Spinal cord (tissue), 9 donors: ENCODE measurements at regions not wholly inside any gene's neighbourhood (a gene's known extent, or its start where the extent isn't known, plus 50 kb on each side); places are given as distances from the start of the nearest gene placed in this dataset.

Experiments
- DNase-seq, 6 donors: peaks; one replicate each; pipeline versions ENCODE4 v3.0.0 to v3.0.0-alpha.2; 2013 to 2015; ENCODE audit warnings: low spot score in 6 of 6, low read depth in 4 of 6
- H3K27ac ChIP-seq: one replicate; pipeline ENCODE4 v1.5.1; 2013; ENCODE audit warnings: low read depth, low read length, control low read depth
- H3K27me3 ChIP-seq: one replicate; pipeline ENCODE4 v1.6.1; 2013; ENCODE audit warnings: low read length; ENCODE audit not compliant: control insufficient read depth, insufficient read depth
- H3K36me3 ChIP-seq: one replicate; pipeline ENCODE4 v1.6.1; 2013; ENCODE audit warnings: low read length; ENCODE audit not compliant: control insufficient read depth, insufficient read depth
- H3K4me1 ChIP-seq: one replicate; pipeline ENCODE4 v1.6.1; 2013; ENCODE audit warnings: low read length; ENCODE audit not compliant: control insufficient read depth, insufficient read depth
- H3K4me3 ChIP-seq: one replicate; pipeline ENCODE4 v1.5.1; 2013; ENCODE audit warnings: low read depth, low read length, control low read depth
- H3K9me3 ChIP-seq: one replicate; pipeline ENCODE4 v1.6.1; 2013; ENCODE audit warnings: low read length; ENCODE audit not compliant: control insufficient read depth, insufficient read depth
- WGBS: methylation state at CpG from one replicate; pipeline ENCODE4 v1.1.5; 2013; ENCODE audit warnings: missing lambda C conversion rate; ENCODE audit not compliant: insufficient coverage; 5-methylcytosine and 5-hydroxymethylcytosine counted together
- donor health status: healthy.

DNA sequence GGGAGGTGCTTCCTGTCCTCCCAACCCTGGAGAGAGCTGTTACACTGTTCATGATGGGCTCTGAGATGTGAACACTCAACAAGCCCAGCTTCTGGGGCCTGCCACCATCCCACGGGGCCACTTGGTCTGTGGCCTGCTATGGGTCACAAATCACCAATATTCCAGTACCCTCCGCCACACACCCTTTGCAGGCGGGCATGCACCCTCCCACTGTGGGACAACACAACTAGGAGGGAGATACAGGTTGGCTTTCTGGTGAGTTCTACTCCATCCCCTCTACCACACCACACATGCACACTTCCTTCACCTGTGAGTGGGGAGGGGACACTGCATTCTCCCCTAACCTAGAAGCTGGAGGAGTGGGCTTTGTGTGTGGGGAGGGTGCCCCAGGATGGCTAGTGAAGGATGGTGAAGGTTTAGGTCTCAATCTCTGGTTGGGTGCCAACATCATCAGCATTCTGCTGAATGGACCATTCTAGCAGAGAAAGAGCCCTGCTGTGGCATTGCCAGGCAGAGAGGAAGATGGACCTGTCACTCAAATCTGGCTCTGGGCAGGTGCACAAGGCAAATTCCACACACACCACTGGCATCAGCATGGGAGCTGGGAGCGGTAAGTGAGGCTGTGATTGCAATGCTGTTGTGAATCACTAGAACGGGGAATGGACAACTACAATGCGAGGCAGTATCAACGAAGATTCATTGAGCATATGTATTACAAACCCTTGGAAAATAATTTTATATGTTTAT, 175.1 kb downstream of the THBS2 start:
- no peak for DNase-seq
- WGBS: no CpG with 5 or more reads among the region's 7 CpGs
- no peak overlapping the region for H3K4me3 ChIP-seq
- no peak overlapping the region for H3K27ac ChIP-seq
- H3K4me1 ChIP-seq: no peaks in the 10 kb centered on the region
- no peaks in the 10 kb centered on the region for H3K9me3 ChIP-seq
- no peaks in the 10 kb centered on the region for H3K36me3 ChIP-seq
- no peaks in the 10 kb centered on the region for H3K27me3 ChIP-seq

DNA sequence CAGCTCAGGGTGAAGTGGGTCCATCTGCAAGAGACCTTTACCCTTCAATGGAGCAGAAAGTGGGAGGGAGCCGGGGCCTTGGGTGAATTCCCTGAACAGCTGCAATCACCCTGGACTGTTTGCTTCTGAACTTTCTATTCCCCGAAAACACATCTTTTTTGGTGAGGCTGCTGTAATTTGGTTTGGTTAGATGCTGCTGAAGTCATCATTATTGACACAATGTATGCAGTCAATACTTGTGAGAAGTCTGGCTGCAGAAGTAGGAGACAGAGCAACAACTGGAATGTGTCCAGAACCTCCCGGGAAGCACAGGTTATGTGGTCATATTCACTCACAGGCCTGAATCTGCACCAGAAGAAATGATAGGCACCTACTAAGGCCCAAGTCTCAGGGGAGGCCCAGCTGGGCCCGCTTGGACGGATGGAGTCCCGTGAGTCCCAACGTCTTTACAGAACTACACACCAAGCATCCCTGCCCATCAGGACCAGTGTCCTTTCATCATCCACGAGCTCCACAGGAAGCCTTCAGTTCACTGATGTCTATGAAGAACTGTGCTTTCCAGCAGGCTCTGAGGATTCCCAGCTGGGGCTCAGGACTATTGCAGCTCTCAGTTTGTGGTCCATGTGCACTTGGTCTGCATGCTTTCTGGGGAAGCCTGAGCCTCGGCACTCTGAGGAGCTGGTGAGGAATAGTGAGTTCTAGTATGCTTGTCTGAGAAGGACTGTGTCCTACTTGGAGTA, 177.6 kb downstream of the THBS2 start:
- no peaks in the 10 kb centered on the region for H3K4me1 ChIP-seq
- H3K36me3 ChIP-seq: no peaks in the 10 kb centered on the region
- WGBS: 81% methylated on average over 7 of the region's 9 CpGs
- no peak for DNase-seq
- no peaks in the 10 kb centered on the region for H3K27me3 ChIP-seq
- no peak overlapping the region for H3K4me3 ChIP-seq
- H3K27ac ChIP-seq: peak overlapping the region; percentile 70
- no peaks in the 10 kb centered on the region for H3K9me3 ChIP-seq

DNA sequence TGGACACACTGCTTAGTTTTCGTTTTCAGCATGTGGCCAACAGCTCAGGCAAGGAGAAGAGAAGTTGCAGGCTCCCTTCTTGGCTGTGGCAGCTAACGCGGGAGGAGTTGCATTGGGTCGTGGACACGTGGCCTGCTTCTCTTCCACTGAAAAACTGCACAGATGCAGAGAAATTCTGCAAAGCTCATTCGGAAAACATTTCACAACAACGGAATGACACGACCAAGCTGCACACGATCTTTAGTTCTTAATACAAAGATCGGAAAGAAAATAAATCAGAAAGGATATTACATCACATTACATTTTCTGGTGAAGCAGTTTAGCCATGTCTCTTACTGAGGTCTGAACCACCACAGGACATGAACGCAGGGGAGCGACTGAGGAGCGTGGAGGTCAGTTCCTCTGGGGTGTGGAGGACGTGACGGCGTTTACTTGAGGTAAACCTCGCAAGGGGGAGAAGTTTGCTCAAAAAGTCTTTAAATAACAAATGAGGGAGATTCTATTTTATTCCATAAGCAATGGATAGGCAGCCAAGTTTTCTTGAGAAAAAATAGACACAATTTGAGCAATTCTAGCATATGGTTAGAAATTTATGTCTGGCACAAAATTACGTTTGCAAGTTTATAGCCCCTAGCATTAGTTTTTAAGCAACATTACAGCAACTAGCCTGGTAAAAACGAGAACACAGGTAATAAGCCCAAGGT, 178.3 kb downstream of the THBS2 start:
- peak overlapping the region; percentile 70 for H3K27ac ChIP-seq

DNA sequence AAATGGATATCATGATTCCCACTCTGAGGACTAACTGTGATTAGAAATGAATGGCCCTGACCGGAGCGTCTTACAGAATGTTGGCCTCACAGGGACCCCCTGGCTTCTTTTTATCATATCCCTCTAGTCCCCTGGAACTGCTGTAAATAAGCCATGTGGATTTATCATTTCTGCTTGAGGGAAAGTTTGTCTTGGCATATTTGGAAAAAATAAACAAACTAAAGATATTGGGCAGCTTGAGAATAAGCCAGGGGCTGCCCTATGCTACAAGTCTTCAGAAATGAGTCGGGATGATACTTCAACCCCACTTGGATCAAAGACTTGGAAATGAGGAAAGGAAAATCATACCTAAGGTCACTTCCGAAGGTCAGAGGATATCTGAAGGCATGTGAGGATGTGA, 179.1 kb downstream of the THBS2 start:
- no peak overlapping the region for H3K4me3 ChIP-seq
- no peaks in the 10 kb centered on the region for H3K4me1 ChIP-seq
- DNase-seq: peak in 1 of 6 donors; percentile 22
- H3K27ac ChIP-seq: peak overlapping the region; percentile 70
- WGBS: 100% methylated on average over 1 of the region's 4 CpGs
- H3K36me3 ChIP-seq: no peaks in the 10 kb centered on the region
- no peaks in the 10 kb centered on the region for H3K27me3 ChIP-seq
- H3K9me3 ChIP-seq: no peaks in the 10 kb centered on the region

More for the DNA sequence above, 178.3 kb downstream of the THBS2 start:
- Histone ChIP-seq H3K4me3 (no peak overlapping the region), H3K4me1 (no peaks in the 10 kb centered on the region), H3K27me3 (no peaks in the 10 kb centered on the region), H3K9me3 (no peaks in the 10 kb centered on the region), H3K36me3 (no peaks in the 10 kb centered on the region)
- WGBS: 64% methylated on average over 7 of the region's 19 CpGs
- peak in 2 of 6 donors; percentile 15 to 86 for DNase-seq

DNA sequence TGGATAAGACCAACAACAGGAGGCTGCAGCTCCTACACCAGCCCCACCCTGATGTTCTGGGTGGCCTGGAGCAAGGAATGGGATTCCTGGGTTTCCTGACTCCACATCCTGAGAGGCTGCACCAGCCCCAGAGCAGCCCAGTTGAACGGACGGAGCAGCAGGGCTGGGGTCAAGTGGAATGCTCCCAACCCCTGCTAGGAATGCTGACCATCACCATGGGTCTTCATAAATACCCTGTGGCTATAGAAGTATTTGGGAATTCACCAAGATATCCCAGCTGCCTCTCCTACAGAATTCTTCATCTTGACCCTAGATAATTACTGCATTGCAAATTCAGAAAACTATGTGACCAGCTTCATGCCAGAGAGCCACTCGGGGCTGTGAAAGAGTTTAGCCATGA, 180.3 kb downstream of the THBS2 start:
- peak overlapping the region; percentile 21 for H3K27ac ChIP-seq
- no peaks in the 10 kb centered on the region for H3K4me1 ChIP-seq
- H3K9me3 ChIP-seq: no peaks in the 10 kb centered on the region
- no peaks in the 10 kb centered on the region for H3K36me3 ChIP-seq
- no peaks in the 10 kb centered on the region for H3K27me3 ChIP-seq
- peak in 1 of 6 donors; percentile 25 for DNase-seq
- no peak overlapping the region for H3K4me3 ChIP-seq
- WGBS: 83% methylated on average over 3 of the region's 3 CpGs

DNA sequence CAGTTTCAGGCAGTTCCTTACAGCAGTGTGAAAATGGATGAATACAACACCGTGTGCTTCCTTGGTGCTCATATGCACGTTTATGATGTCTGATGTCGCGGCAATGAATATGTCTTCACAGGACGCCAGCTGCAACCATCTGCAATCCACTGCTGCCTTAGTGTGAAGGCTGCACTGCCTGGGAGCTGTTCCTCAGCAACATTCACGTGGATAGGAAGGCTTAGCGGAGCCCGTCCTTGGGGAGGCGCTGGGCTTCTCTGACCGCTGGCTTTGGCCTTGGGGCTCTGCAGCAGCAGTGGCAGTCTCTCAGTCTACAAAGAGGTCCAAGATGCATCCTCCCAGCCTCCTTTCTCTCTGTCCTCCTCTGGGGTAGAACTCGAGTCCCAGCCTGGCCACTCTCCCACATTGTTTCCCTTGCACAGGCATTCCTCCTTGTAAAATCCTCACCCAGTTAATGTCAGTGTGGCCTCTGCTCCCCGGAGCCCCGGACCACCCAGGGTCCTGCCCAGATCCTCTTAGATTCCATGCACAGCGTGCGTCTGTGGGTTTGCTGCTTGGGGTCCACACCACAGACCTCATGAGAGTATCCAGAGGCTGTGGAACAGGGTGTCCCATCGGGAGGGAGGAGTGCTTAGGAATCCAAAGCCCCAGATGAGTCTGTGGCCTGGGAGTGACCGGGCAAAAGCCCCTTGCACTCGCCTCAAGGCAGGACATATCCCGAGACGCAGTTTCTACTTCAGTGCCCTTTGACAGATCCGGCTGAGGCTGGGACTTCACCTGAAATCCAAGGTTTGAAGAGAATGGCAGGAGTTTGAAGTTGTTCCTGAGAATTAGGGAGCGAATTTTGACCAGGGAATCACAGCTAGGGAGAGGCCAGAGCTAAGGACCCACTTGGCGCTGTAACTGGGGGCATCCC, 181.3 kb downstream of the THBS2 start:
- DNase-seq: no peak
- 92% methylated on average over 23 of the region's 23 CpGs for WGBS
- no peaks in the 10 kb centered on the region for H3K4me1 ChIP-seq
- H3K36me3 ChIP-seq: no peaks in the 10 kb centered on the region
- no peak overlapping the region for H3K4me3 ChIP-seq
- no peaks in the 10 kb centered on the region for H3K27me3 ChIP-seq
- no peaks in the 10 kb centered on the region for H3K9me3 ChIP-seq
- no peak overlapping the region for H3K27ac ChIP-seq

DNA sequence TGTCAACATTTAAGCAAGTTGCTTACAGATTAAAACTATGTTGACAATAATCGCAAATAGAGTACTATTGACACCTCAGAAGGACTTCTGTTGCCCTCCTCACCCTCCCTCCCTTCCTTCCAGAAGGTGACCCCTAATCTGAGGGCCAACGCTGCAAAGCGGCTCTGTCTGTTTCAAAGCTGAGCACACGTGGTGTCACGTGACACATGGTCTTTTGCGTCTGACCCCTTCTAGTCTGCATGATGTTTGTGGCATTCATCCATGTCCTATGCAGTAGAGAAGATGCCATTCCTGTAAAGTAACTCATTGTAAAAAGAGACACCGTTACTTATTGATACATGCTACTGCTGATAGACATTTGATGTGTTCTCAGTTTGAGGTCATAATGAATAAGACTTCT, 182.3 kb downstream of the THBS2 start:
- Histone ChIP-seq H3K27ac (no peak overlapping the region), H3K4me1 (no peaks in the 10 kb centered on the region), H3K36me3 (no peaks in the 10 kb centered on the region), H3K27me3 (no peaks in the 10 kb centered on the region), H3K4me3 (no peak overlapping the region), H3K9me3 (no peaks in the 10 kb centered on the region)
- no peak for DNase-seq
- WGBS: 80% methylated on average over 6 of the region's 7 CpGs

DNA sequence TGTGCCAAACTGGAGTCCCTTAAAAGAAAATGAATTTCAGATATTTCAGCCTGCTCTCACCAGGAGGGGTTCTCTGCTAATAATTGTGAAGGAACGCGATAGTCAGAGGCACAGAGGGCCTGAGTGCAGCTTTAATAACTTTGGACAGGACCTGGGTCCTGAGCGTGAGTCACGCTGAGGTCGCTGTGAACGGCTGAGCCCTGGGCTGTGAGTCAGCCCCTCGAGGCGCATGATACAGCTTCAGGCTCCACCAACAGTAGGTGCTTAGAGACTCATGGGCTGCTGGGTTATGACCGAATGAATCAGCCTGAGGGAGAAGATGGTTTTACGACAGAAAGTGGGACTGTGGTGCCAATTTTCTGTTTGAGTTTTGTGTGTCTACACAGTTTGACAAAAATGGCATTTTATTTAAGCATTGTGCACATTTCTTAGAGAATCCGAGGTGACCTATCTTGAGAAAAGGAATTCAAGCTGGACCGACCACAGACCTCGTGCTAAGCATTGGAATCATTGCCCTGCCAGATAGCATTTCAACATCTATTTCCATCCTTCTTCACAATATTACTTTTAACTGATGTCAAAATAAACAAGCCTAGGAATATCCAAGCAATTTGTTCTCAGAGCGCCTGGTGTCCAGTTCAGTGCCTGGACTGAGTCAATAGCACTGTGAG, 183.0 kb downstream of the THBS2 start:
- Histone ChIP-seq H3K27ac (peak overlapping the region; percentile 19), H3K4me3 (no peak overlapping the region), H3K4me1 (no peaks in the 10 kb centered on the region), H3K27me3 (no peaks in the 10 kb centered on the region), H3K9me3 (no peaks in the 10 kb centered on the region), H3K36me3 (no peaks in the 10 kb centered on the region)
- WGBS: 84% methylated on average over 12 of the region's 14 CpGs
- peak in 1 of 6 donors; percentile 23 for DNase-seq
